Right atrium auricular region (tissue), 2 donors: ENCODE measurements at regions not wholly inside any gene's neighbourhood (a gene's known extent, or its start where the extent isn't known, plus 50 kb on each side); places are given as distances from the start of the nearest gene placed in this dataset.

Source experiments
- DNase-seq: peaks from one replicate; pipeline ENCODE4 v3.0.0-alpha.2; 2019; ENCODE audit warnings: low spot score
- H3K27ac ChIP-seq, 2 donors: fragments of 200-600 bp; sonication (generic); 1 replicate in 1 of 2; 2 replicates in 1 of 2; pipeline ENCODE4 v1.5.1; 2016 to 2019
- H3K27me3 ChIP-seq, 2 donors: fragments of 200-600 bp; sonication (generic); one replicate each; pipeline versions ENCODE4 v1.5.1 to v1.6.0; 2017 to 2019
- H3K36me3 ChIP-seq: fragments of 200-600 bp; sonication (generic); one replicate; pipeline ENCODE4 v1.5.1; 2016
- H3K4me1 ChIP-seq, 2 donors: fragments of 200-600 bp; sonication (generic); one replicate each; pipeline versions ENCODE4 v1.5.1 to v1.6.0; 2017 to 2019
- H3K4me3 ChIP-seq, 2 donors: fragments of 200-600 bp; sonication (generic); 1 replicate in 1 of 2; 2 replicates in 1 of 2; pipeline ENCODE4 v1.5.1; 2017 to 2019; ENCODE audit warnings: mild to moderate bottlenecking in 1 of 2, moderate library complexity in 1 of 2
- H3K9me3 ChIP-seq, 2 donors: fragments of 200-600 bp; sonication (generic); one replicate each; pipeline ENCODE4 v1.5.1; 2019
- TF ChIP-seq, protein P1 (sequence below), 2 donors: fragments of 200-600 bp; sonication (generic); IDR thresholded peaks; one replicate each; pipeline ENCODE4 v1.5.1; 2019; ENCODE audit warnings: antibody characterized with exemption in 2 of 2

DNA sequence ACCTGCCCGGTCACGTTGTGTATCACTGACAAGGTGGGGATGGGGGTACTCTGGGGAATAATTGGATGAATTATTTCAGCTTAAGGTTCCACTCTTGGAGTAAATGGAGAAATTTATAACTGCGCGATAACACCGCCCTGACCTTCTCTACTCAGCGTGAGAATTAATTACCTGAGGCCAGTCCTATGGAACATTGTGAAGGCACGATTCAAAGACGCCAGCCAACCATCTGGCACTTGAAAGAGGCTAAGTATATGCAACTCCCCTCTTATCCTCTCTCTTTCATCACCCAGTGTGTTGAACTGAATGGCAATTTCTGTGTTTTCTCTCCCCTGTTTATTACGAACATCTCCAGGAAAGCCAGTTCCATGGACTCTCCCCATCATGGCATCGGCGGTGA is 235.5 kb upstream of the TUT7 start:
- Histone ChIP-seq H3K36me3 (no peaks in the 10 kb centered on the region), H3K27ac (no peak overlapping the region), H3K27me3 (no peaks in the 10 kb centered on the region), H3K4me1 (no peaks in the 10 kb centered on the region), H3K9me3 (no peaks in the 10 kb centered on the region), H3K4me3 (no peak overlapping the region)
- TF ChIP-seq, protein P1, sequence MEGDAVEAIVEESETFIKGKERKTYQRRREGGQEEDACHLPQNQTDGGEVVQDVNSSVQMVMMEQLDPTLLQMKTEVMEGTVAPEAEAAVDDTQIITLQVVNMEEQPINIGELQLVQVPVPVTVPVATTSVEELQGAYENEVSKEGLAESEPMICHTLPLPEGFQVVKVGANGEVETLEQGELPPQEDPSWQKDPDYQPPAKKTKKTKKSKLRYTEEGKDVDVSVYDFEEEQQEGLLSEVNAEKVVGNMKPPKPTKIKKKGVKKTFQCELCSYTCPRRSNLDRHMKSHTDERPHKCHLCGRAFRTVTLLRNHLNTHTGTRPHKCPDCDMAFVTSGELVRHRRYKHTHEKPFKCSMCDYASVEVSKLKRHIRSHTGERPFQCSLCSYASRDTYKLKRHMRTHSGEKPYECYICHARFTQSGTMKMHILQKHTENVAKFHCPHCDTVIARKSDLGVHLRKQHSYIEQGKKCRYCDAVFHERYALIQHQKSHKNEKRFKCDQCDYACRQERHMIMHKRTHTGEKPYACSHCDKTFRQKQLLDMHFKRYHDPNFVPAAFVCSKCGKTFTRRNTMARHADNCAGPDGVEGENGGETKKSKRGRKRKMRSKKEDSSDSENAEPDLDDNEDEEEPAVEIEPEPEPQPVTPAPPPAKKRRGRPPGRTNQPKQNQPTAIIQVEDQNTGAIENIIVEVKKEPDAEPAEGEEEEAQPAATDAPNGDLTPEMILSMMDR (IDR thresholded peaks at IDR 0.05), result no peak
- DNase-seq, result no peak

DNA sequence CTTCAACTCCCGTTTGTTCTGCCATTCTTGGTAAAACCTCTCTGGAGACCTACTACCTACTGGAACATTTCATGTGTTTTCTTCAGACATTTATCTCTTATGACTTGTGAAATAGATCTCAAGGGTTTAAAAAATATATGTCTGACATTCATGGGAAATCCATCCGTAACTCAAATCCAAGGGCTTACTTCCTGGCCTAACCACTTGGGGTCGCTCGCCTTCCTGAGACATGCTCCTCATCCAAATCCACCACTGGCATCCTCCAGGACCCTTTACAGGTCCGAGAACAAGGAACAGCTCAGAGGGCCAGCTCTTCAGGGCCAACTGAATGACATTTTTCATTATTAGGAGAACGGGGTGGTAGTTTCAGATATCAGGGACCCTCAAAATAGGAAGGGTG is 235.1 kb upstream of the TUT7 start:
- H3K9me3 ChIP-seq, result no peaks in the 10 kb centered on the region
- TF ChIP-seq, protein P1 (IDR thresholded peaks at IDR 0.05), result no peak
- H3K4me1 ChIP-seq, result no peaks in the 10 kb centered on the region
- DNase-seq, result no peak
- H3K4me3 ChIP-seq, result no peak overlapping the region
- no peaks in the 10 kb centered on the region for H3K27me3 ChIP-seq
- H3K36me3 ChIP-seq, result no peaks in the 10 kb centered on the region
- H3K27ac ChIP-seq, result no peak overlapping the region

GRCh38 chr9:86586144-86586494 is 231.9 kb upstream of the TUT7 start:
- Histone ChIP-seq H3K36me3 (no peaks in the 10 kb centered on the region), H3K27ac (peak overlapping the region in 1 of 2 donors; percentile 52), H3K4me3 (no peak overlapping the region), H3K27me3 (no peaks in the 10 kb centered on the region), H3K4me1 (no peaks in the 10 kb centered on the region), H3K9me3 (no peaks in the 10 kb centered on the region)
- DNase-seq, result no peak
- TF ChIP-seq, protein P1 (IDR thresholded peaks at IDR 0.05), result no peak

DNA sequence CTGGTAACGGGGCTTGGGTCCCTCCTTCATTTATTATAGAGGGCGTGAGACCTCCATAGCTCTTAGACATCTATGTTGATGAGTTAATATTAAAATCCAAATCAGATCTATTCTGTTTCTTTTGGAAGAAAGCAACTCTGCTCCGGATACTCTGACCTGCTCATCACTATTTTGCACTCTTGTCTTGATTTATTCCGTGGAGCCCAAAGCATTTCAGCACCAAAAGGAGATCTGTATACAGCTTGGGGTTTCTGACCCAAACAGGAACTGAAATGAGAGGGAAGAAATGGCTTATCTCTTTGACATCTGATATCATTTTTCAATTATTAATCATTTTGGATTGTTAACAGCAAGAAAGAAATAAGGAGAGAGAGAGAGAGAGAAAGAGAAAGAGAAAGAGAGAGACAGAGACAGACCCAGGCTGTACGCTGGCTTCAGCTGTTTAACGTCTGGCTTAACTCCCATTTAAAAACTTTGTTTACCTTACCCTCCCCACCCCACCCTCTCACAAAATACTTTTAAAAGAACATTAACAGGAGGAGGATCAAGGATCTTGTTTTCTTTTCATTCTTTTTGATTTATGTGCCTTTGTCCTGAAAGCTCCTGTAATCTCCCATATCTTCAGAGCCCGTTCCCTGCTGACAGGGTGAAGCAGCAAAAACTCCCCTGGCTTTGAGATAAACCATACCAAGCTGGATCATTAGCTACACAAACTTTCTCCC is 231.4 kb upstream of the TUT7 start:
- H3K36me3 ChIP-seq, result no peaks in the 10 kb centered on the region
- no peaks in the 10 kb centered on the region for H3K4me1 ChIP-seq
- H3K4me3 ChIP-seq, result no peak overlapping the region
- TF ChIP-seq, protein P1 (IDR thresholded peaks at IDR 0.05), result no peak
- DNase-seq, result no peak
- no peaks in the 10 kb centered on the region for H3K27me3 ChIP-seq
- H3K27ac ChIP-seq, result peak overlapping the region in 1 of 2 donors; percentile 52
- H3K9me3 ChIP-seq, result no peaks in the 10 kb centered on the region

- Histone ChIP-seq H3K36me3 (no peaks in the 10 kb centered on the region), H3K27ac (no peak overlapping the region)
- TF ChIP-seq, protein P1 (IDR thresholded peaks at IDR 0.05), result no peak
Measured at GRCh38 chr9:86580688-86581087, 226.5 kb upstream of the TUT7 start.

DNA sequence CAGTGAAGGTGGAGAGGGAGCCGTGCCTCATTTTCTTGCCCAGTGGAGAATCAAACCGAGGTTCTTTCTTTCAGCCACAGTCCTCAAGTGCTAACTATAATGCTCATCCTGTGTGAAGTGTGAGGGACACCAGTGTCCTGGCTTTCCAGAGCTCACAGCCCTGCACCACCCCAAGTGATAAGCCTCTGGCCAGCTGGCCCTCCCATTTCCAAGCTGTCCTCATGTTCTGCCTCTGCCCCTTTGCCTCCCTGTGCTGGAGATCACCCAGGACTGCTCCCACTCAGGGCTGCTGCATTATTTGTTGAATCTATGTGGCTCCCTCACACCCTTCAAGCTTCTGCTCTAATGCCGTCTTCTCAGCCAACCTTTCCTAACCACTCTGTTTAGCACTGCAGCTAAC is 224.5 kb upstream of the TUT7 start:
- Histone ChIP-seq H3K36me3 (no peaks in the 10 kb centered on the region), H3K9me3 (no peaks in the 10 kb centered on the region), H3K4me3 (no peak overlapping the region), H3K27ac (no peak overlapping the region), H3K4me1 (no peaks in the 10 kb centered on the region), H3K27me3 (no peaks in the 10 kb centered on the region)
- no peak for DNase-seq
- TF ChIP-seq, protein P1 (IDR thresholded peaks at IDR 0.05), result no peak

More at GRCh38 chr9:86580688-86581087, 226.5 kb upstream of the TUT7 start:
- H3K4me3 ChIP-seq, result no peak overlapping the region
- no peak for DNase-seq
- no peaks in the 10 kb centered on the region for H3K27me3 ChIP-seq
- no peaks in the 10 kb centered on the region for H3K9me3 ChIP-seq
- H3K4me1 ChIP-seq, result no peaks in the 10 kb centered on the region
